GM19328 (cell line): ENCODE measurements at regions not wholly inside any gene's neighbourhood (a gene's known extent, or its start where the extent isn't known, plus 50 kb on each side); places are given as distances from the start of the nearest gene placed in this dataset.

Experiments used
- ATAC-seq: cut with Tn5 transposase; IDR thresholded peaks from one replicate; pipeline ENCODE4 v1.9.1; 2021; ENCODE audit warnings: mild to moderate bottlenecking, moderate library complexity; ENCODE audit not compliant: unreplicated experiment

DNA sequence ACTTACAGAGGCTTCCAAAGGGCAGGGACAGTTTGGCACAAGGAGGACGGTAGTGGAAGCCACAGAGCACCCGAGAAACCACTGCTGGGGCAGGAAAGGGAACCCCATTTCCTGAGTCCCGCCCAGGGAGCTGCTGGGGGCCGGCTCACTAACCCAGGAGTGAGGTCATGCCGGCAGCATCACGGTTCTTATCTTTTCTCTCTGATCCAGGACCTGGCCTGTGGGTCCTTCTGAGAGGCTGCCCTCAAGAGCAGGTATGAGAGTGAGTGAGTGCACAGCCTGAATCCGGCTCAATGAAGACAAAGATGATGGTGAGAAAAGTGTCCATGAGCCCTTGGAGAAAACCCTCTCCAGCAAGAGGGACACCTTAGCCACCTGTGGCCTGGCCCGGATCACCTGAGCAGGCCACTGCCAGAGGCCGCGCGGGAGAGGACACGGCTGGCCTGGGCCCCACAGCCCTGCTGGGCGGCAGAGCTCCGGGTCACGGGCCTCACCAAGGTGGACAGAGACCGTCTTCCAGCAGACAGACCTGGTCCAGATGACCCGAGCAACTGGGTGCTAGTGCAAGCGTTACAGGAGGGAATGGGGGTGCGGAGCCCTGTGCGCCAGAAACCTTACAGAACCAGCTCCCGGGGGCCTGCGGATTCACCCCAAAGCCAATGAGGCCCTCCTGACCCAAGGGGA is 94.9 kb downstream of the RIPK4 start:
- no peak for ATAC-seq

- ATAC-seq, result no peak
These were observed 95.6 kb downstream of the RIPK4 start for GRCh38 chr21:41671212-41671762.

GRCh38 chr21:41670056-41670805 is 96.6 kb downstream of the RIPK4 start:
- ATAC-seq, result no peak

GRCh38 chr21:41669533-41669830 is 97.4 kb downstream of the RIPK4 start:
- no peak for ATAC-seq

- ATAC-seq, result no peak
These were observed 97.9 kb downstream of the RIPK4 start for GRCh38 chr21:41668686-41669532.

GRCh38 chr21:41668051-41668541 is 98.8 kb downstream of the RIPK4 start:
- no peak for ATAC-seq

GRCh38 chr21:41667136-41667535 is 99.7 kb downstream of the RIPK4 start:
- no peak for ATAC-seq

- ATAC-seq, result no peak
These were observed 100.2 kb downstream of the RIPK4 start for GRCh38 chr21:41666641-41667081.

GRCh38 chr21:41665766-41666595 is 100.9 kb downstream of the RIPK4 start:
- ATAC-seq, result no peak

GRCh38 chr21:41664881-41665765 is 101.7 kb downstream of the RIPK4 start:
- no peak for ATAC-seq

GRCh38 chr21:41663805-41664788 is 102.8 kb downstream of the RIPK4 start:
- no peak for ATAC-seq

DNA sequence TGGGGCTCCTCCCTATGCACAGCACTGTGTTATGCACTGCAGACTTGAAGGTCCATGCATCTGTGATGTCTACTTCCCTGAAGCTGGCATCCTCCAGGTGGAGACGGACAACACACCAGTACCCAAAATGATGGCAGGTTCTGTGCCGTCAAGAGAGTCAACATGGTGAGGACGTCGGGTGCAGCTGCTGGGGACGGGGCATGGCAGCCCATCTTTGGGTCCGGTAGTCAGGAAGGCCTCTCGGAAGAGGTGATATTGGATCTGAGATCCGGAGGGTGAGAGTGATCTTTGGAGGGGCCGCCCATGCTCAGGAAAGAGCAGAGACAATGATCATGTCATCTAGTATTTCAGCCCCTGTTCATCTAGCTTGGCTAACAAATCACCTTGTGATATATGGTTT is 104.1 kb downstream of the RIPK4 start:
- ATAC-seq, result no peak

DNA sequence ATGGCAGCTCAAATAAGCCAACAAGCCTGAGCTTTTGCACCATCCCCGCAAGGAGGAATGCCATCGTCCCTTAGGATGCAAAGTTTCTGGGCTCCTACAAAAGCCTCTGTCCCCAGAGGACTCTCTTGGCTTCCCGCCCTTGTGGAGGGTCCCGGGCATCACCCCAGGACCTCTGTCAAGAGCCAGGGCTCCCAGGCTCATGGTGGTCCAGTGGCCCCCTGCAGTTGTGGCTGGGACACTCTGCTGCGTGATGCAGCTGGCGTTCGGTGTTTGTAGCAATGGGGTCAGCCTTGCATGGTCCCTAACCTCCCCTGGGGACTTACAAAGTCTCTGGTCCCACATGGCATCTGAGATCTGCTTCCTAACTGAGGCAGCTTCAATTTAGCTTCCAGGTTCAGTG is 104.7 kb downstream of the RIPK4 start:
- ATAC-seq, result no peak

DNA sequence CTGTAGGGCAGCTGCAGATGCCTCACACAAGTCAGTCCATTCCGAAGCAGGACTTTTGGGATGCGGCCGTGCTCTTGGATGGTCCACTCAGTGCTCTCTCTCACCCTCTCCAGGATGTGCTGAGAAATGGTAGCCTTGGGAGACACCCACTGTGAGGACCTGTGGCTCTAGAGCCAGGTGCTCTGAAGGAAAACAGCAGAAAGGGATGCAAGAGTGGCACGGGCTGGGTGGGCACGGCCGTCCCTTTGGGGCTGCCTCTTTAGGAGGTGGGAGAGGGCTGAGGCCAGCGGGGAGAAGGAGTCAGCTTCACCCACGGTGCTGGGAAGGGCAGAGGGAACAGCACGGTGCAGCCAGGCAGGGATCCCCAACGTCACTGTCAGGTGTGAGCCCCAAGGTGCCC is 106.1 kb downstream of the RIPK4 start:
- no peak for ATAC-seq

- ATAC-seq, result no peak
These were observed 106.9 kb downstream of the RIPK4 start for GRCh38 chr21:41659791-41660560.

- no peak for ATAC-seq
These were observed 109.8 kb downstream of the RIPK4 start for GRCh38 chr21:41656946-41657525.

DNA sequence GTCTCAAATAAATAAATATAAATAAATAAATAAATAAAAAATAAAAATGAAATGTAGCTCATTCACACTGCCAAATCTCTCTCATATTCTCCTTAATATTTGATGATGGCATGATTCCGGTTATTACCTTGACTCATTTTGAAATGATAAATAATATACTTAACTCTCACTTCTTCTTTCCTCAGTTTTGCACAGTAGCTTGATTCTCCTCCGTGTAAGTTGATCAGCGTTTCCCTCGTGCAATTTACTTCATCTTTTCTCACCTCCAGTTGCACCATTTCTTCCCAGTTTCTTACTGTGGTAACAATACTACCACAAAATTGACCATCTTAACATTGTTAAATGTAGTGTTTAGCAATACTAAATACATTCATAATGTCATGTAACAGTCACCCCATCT is 111.6 kb downstream of the RIPK4 start:
- no peak for ATAC-seq
